Activated CD4-positive, alpha-beta T cell treated with anti-CD3 and anti-CD28 coated beads, Interleukin-2, amount 50 U/mL, for 48 hours (primary cell): ENCODE measurements at regions not wholly inside any gene's neighbourhood (a gene's known extent, or its start where the extent isn't known, plus 50 kb on each side); places are given as distances from the start of the nearest gene placed in this dataset.

Experiments
- DNase-seq, 2 experiments: peaks; one replicate each; pipeline ENCODE4 v3.0.0-alpha.2; 2020

- peak; percentile 29 to 49 for DNase-seq
Observed at GRCh38 chr9:1939926-1940368, 75.2 kb upstream of the SMARCA2 start.

- DNase-seq = no peak
Observed at GRCh38 chr9:1941989-1942388, 73.2 kb upstream of the SMARCA2 start.

- DNase-seq = no peak
Observed at GRCh38 chr9:1946526-1947283, 68.4 kb upstream of the SMARCA2 start.

- no peak for DNase-seq
Observed at GRCh38 chr9:1947438-1947837, 67.7 kb upstream of the SMARCA2 start.

GRCh38 chr9:1948541-1948940 is 66.6 kb upstream of the SMARCA2 start:
- DNase-seq = no peak

GRCh38 chr9:1951446-1951845 is 63.7 kb upstream of the SMARCA2 start:
- DNase-seq = no peak

- no peak for DNase-seq
Observed at GRCh38 chr9:1952001-1952400, 63.1 kb upstream of the SMARCA2 start.

GRCh38 chr9:1954238-1954637 is 60.9 kb upstream of the SMARCA2 start:
- DNase-seq = no peak

- DNase-seq = no peak
Observed at GRCh38 chr9:1956958-1957357, 58.2 kb upstream of the SMARCA2 start.

- DNase-seq = no peak
Observed at GRCh38 chr9:1957856-1958255, 57.3 kb upstream of the SMARCA2 start.

- DNase-seq = no peak
Observed at GRCh38 chr9:1959371-1959770, 55.8 kb upstream of the SMARCA2 start.

GRCh38 chr9:1960342-1961042 is 54.7 kb upstream of the SMARCA2 start:
- DNase-seq = no peak

GRCh38 chr9:1962122-1962521 is 53.0 kb upstream of the SMARCA2 start:
- DNase-seq = no peak

GRCh38 chr9:1962588-1963106 is 52.5 kb upstream of the SMARCA2 start:
- DNase-seq = no peak

- DNase-seq = no peak
Observed at GRCh38 chr9:1964093-1964492, 51.1 kb upstream of the SMARCA2 start.
